Mucosa of rectum (tissue), 2 donors: ENCODE measurements at regions not wholly inside any gene's neighbourhood (a gene's known extent, or its start where the extent isn't known, plus 50 kb on each side); places are given as distances from the start of the nearest gene placed in this dataset.

Experiments
- H3K27ac ChIP-seq, 2 donors: one replicate each; pipeline ENCODE4 v1.7.0; 2013; ENCODE audit warnings: inconsistent platforms in 2 of 2, low read depth in 2 of 2, low read length in 2 of 2
- H3K27me3 ChIP-seq, 2 donors: one replicate each; pipeline ENCODE4 v1.7.0; 2013; ENCODE audit warnings: low read length in 2 of 2; ENCODE audit not compliant: control insufficient read depth in 2 of 2, insufficient read depth in 2 of 2
- H3K36me3 ChIP-seq, 2 donors: one replicate each; pipeline ENCODE4 v1.7.0; 2013; ENCODE audit warnings: low read length in 2 of 2; ENCODE audit not compliant: control insufficient read depth in 2 of 2, insufficient read depth in 2 of 2
- H3K4me1 ChIP-seq, 2 donors: one replicate each; pipeline ENCODE4 v1.7.0; 2013; ENCODE audit warnings: low read length in 2 of 2, mild to moderate bottlenecking in 1 of 2; ENCODE audit not compliant: control insufficient read depth in 2 of 2, insufficient read depth in 2 of 2
- H3K4me3 ChIP-seq, 2 donors: one replicate each; pipeline ENCODE4 v1.7.0; 2013; ENCODE audit warnings: low read length in 2 of 2
- H3K9ac ChIP-seq, 2 donors: one replicate each; pipeline ENCODE4 v1.7.0; 2013; ENCODE audit warnings: low read length in 2 of 2, low read depth in 1 of 2, mild to moderate bottlenecking in 1 of 2
- H3K9me3 ChIP-seq, 2 donors: one replicate each; pipeline ENCODE4 v1.7.0; 2013; ENCODE audit warnings: low read length in 2 of 2; ENCODE audit not compliant: control insufficient read depth in 2 of 2
- donor health status: healthy.
- donor health status: Normal muscosa, but diverticular disease.

GRCh38 chr6:33959661-33960344, 156.0 kb upstream of the MLN start:
- no peaks in the 10 kb centered on the region for H3K36me3 ChIP-seq
- no peak overlapping the region for H3K27ac ChIP-seq
- H3K27me3 ChIP-seq, result no peaks in the 10 kb centered on the region
- no peaks in the 10 kb centered on the region for H3K9me3 ChIP-seq
- no peak overlapping the region for H3K9ac ChIP-seq
- H3K4me1 ChIP-seq, result no peaks in the 10 kb centered on the region
- H3K4me3 ChIP-seq, result no peak overlapping the region

GRCh38 chr6:33959329-33959651, 155.5 kb upstream of the MLN start:
- no peaks in the 10 kb centered on the region for H3K4me1 ChIP-seq
- no peaks in the 10 kb centered on the region for H3K36me3 ChIP-seq
- no peak overlapping the region for H3K27ac ChIP-seq
- no peaks in the 10 kb centered on the region for H3K27me3 ChIP-seq
- H3K9ac ChIP-seq, result no peak overlapping the region
- no peak overlapping the region for H3K4me3 ChIP-seq
- no peaks in the 10 kb centered on the region for H3K9me3 ChIP-seq

GRCh38 chr6:33958526-33959328, 154.9 kb upstream of the MLN start:
- H3K36me3 ChIP-seq, result no peaks in the 10 kb centered on the region
- H3K27me3 ChIP-seq, result no peaks in the 10 kb centered on the region
- no peaks in the 10 kb centered on the region for H3K4me1 ChIP-seq
- H3K9me3 ChIP-seq, result no peaks in the 10 kb centered on the region
- no peak overlapping the region for H3K9ac ChIP-seq
- no peak overlapping the region for H3K27ac ChIP-seq
- H3K4me3 ChIP-seq, result no peak overlapping the region

GRCh38 chr6:33957892-33958525, 154.2 kb upstream of the MLN start:
- Histone ChIP-seq H3K9me3 (no peaks in the 10 kb centered on the region), H3K27ac (no peak overlapping the region), H3K4me3 (no peak overlapping the region), H3K36me3 (no peaks in the 10 kb centered on the region), H3K27me3 (no peaks in the 10 kb centered on the region), H3K4me1 (no peaks in the 10 kb centered on the region), H3K9ac (no peak overlapping the region)

- Histone ChIP-seq H3K4me3 (no peak overlapping the region), H3K27ac (no peak overlapping the region), H3K9me3 (no peaks in the 10 kb centered on the region), H3K4me1 (no peaks in the 10 kb centered on the region), H3K27me3 (no peaks in the 10 kb centered on the region), H3K9ac (no peak overlapping the region), H3K36me3 (no peaks in the 10 kb centered on the region)
Observed at GRCh38 chr6:33957131-33957891, 153.5 kb upstream of the MLN start.

- H3K36me3 ChIP-seq, result no peaks in the 10 kb centered on the region
- H3K4me1 ChIP-seq, result peaks cover 0 to under 1% of the 10 kb centered on the region in 2 donors
- no peak overlapping the region for H3K9ac ChIP-seq
- no peaks in the 10 kb centered on the region for H3K27me3 ChIP-seq
- H3K4me3 ChIP-seq, result no peak overlapping the region
- H3K27ac ChIP-seq, result no peak overlapping the region
- no peaks in the 10 kb centered on the region for H3K9me3 ChIP-seq
Observed at GRCh38 chr6:33956206-33956605, 152.4 kb upstream of the MLN start.

GRCh38 chr6:33955566-33955965, 151.8 kb upstream of the MLN start:
- Histone ChIP-seq H3K27me3 (no peaks in the 10 kb centered on the region), H3K9me3 (no peaks in the 10 kb centered on the region), H3K4me3 (no peak overlapping the region), H3K9ac (no peak overlapping the region), H3K27ac (no peak overlapping the region), H3K4me1 (peaks cover 5 to 6% of the 10 kb centered on the region in 2 donors), H3K36me3 (no peaks in the 10 kb centered on the region)

GRCh38 chr6:33954453-33954852, 150.7 kb upstream of the MLN start:
- H3K4me1 ChIP-seq, result peaks cover 5 to 6% of the 10 kb centered on the region in 2 donors
- no peaks in the 10 kb centered on the region for H3K27me3 ChIP-seq
- no peaks in the 10 kb centered on the region for H3K36me3 ChIP-seq
- no peak overlapping the region for H3K9ac ChIP-seq
- no peaks in the 10 kb centered on the region for H3K9me3 ChIP-seq
- H3K27ac ChIP-seq, result no peak overlapping the region
- H3K4me3 ChIP-seq, result no peak overlapping the region

GRCh38 chr6:33953171-33953570, 149.4 kb upstream of the MLN start:
- Histone ChIP-seq H3K9me3 (no peaks in the 10 kb centered on the region), H3K36me3 (no peaks in the 10 kb centered on the region), H3K9ac (no peak overlapping the region), H3K27me3 (no peaks in the 10 kb centered on the region), H3K4me1 (peaks cover 5 to 6% of the 10 kb centered on the region in 2 donors), H3K4me3 (no peak overlapping the region), H3K27ac (no peak overlapping the region)

- Histone ChIP-seq H3K36me3 (no peaks in the 10 kb centered on the region), H3K27me3 (no peaks in the 10 kb centered on the region), H3K27ac (no peak overlapping the region), H3K4me1 (peaks cover 5 to 6% of the 10 kb centered on the region in 2 donors), H3K9ac (no peak overlapping the region), H3K9me3 (no peaks in the 10 kb centered on the region), H3K4me3 (no peak overlapping the region)
Observed at GRCh38 chr6:33952016-33952415, 148.2 kb upstream of the MLN start.
